ENCODE measurements at regions not wholly inside any gene's neighbourhood (a gene's known extent, or its start where the extent isn't known, plus 50 kb on each side); places are given as distances from the start of the nearest gene placed in this dataset.

- intact Hi-C loops (cut with DNase I): no loop called here
- FAIRE-seq: no peak
- no peak for DNase-seq
- H3K4me1 ChIP-seq (ENCODE audit: control insufficient read depth in 2 of 3, insufficient read depth in 2 of 3, low read depth in 1 of 3, low read length in 3 of 3): peaks cover 0 to 11% (median 4%) of the 10 kb centered on the region in 3 donors
- H3K9ac ChIP-seq (ENCODE audit: low read length in 3 of 3): no peak overlapping the region
- no peaks in the 10 kb centered on the region for H3K9me3 ChIP-seq (ENCODE audit: control insufficient read depth in 2 of 3, insufficient read depth in 1 of 3, low read length in 3 of 3)
- H3K4me3 ChIP-seq (ENCODE audit: low read length in 3 of 3): no peak overlapping the region
- H3K36me3 ChIP-seq (ENCODE audit: control insufficient read depth in 2 of 3, insufficient read depth in 3 of 3, low read length in 3 of 3): no peaks in the 10 kb centered on the region
- H3K27me3 ChIP-seq (ENCODE audit: control insufficient read depth, insufficient read depth, low read length): no peaks in the 10 kb centered on the region
- TF ChIP-seq CTCF (IDR thresholded peaks at IDR 0.05; ENCODE audit: borderline replicate concordance, extremely low read depth, insufficient read depth): no peak
- H3K27ac ChIP-seq (ENCODE audit: low read depth in 2 of 2, low read length in 2 of 2): peak overlapping the region in 1 of 2 donors; percentile 40
Observed at GRCh38 chr1:67588178-67588855, 96.7 kb upstream of the GADD45A start.

GRCh38 chr1:67589519-67590233 is 95.3 kb upstream of the GADD45A start:
- Histone ChIP-seq H3K36me3 (ENCODE audit: control insufficient read depth in 2 of 3, insufficient read depth in 3 of 3, low read length in 3 of 3) (no peaks in the 10 kb centered on the region), H3K9me3 (ENCODE audit: control insufficient read depth in 2 of 3, insufficient read depth in 1 of 3, low read length in 3 of 3) (no peaks in the 10 kb centered on the region), H3K27me3 (ENCODE audit: control insufficient read depth, insufficient read depth, low read length) (no peaks in the 10 kb centered on the region), H3K4me3 (ENCODE audit: low read length in 3 of 3) (no peak overlapping the region), H3K4me1 (ENCODE audit: control insufficient read depth in 2 of 3, insufficient read depth in 2 of 3, low read depth in 1 of 3, low read length in 3 of 3) (peaks cover 0 to 9% (median 4%) of the 10 kb centered on the region in 3 donors), H3K27ac (ENCODE audit: low read depth in 2 of 2, low read length in 2 of 2) (peak overlapping the region; percentile 59 to 60), H3K9ac (ENCODE audit: low read length in 3 of 3) (peak overlapping the region in 1 of 3 donors; percentile 28)
- FAIRE-seq: no peak
- intact Hi-C loops (cut with DNase I): no loop called here
- no peak for TF ChIP-seq CTCF (IDR thresholded peaks at IDR 0.05; ENCODE audit: borderline replicate concordance, extremely low read depth, insufficient read depth)
- no peak for DNase-seq

DNA sequence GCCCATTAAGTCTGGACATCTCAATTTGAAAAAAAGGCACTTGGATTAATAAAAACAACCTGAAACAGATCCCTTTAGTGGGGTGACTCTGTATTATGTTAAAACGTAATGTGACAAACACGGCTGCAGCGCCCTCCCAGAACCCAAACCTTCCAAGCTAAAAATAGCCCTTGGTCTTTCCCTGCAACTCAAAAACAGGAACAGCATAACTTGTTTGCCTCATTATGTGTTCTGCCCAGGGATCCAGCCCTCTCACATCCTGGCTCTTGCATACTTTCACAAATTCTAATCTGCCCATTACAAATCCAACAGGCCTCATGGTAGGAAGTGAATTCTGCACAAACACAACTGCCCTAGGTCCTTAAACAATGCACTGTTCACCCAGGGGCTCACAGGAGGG is 94.7 kb upstream of the GADD45A start:
- H3K36me3 ChIP-seq (ENCODE audit: control insufficient read depth in 2 of 3, insufficient read depth in 3 of 3, low read length in 3 of 3): no peaks in the 10 kb centered on the region
- intact Hi-C loops (cut with DNase I): no loop called here
- DNase-seq: peak in 1 of 5 donors; percentile 51
- FAIRE-seq: no peak
- no peak for TF ChIP-seq CTCF (IDR thresholded peaks at IDR 0.05; ENCODE audit: borderline replicate concordance, extremely low read depth, insufficient read depth)
- H3K4me1 ChIP-seq (ENCODE audit: control insufficient read depth in 2 of 3, insufficient read depth in 2 of 3, low read depth in 1 of 3, low read length in 3 of 3): peaks cover 0 to 9% (median 4%) of the 10 kb centered on the region in 3 donors
- H3K27ac ChIP-seq (ENCODE audit: low read depth in 2 of 2, low read length in 2 of 2): peak overlapping the region; percentile 59 to 66
- no peaks in the 10 kb centered on the region for H3K27me3 ChIP-seq (ENCODE audit: control insufficient read depth, insufficient read depth, low read length)
- no peak overlapping the region for H3K4me3 ChIP-seq (ENCODE audit: low read length in 3 of 3)
- peak overlapping the region in 1 of 3 donors; percentile 28 for H3K9ac ChIP-seq (ENCODE audit: low read length in 3 of 3)
- no peaks in the 10 kb centered on the region for H3K9me3 ChIP-seq (ENCODE audit: control insufficient read depth in 2 of 3, insufficient read depth in 1 of 3, low read length in 3 of 3)

Data from kidney (tissue), 13 donors.